ENCODE measurements at regions not wholly inside any gene's neighbourhood (a gene's known extent, or its start where the extent isn't known, plus 50 kb on each side); places are given as distances from the start of the nearest gene placed in this dataset.

DNA sequence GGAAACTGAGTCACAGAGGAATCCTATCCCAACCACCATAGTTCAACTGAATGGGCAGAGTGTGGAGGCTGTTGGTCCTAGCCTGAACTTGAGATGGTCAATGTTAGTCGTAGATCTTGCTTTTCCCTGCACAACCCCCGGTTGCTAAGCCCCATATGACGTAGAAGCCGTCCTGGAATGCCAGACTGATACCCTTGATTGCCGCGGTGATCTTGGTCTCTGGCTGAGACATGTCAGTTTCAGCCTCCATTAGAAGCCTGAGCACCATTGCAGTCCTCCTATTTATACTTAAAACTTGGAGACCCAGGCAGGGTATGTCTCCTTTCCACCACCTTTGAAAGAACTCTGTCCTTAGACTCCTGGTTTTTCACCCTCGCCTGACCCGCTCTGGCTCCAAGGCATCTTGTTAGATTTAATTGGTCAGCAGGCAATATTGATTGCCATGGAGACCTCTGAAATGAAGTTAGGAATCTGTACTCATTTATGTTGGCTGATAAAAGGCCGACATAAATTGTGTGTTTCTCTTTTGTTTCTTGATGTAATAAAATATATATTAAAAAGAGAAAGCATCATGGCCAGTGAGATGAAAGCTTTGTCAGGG lies 53.4 kb downstream of the RPLP1 start:
- Histone ChIP-seq H3K4me3 (ENCODE audit: low read length in 2 of 2) (no peak overlapping the region), H3K4me1 (ENCODE audit: control insufficient read depth, insufficient read depth, low read length) (no peaks in the 10 kb centered on the region), H3K9me3 (ENCODE audit: control insufficient read depth in 2 of 2, low read length in 2 of 2) (no peaks in the 10 kb centered on the region), H3K27ac (ENCODE audit: low read length) (no peak overlapping the region), H3K9ac (ENCODE audit: low read length in 2 of 2) (no peak overlapping the region), H3K27me3 (ENCODE audit: control insufficient read depth in 1 of 2, insufficient read depth in 2 of 2, low read length in 2 of 2) (no peaks in the 10 kb centered on the region), H3K36me3 (ENCODE audit: control insufficient read depth in 2 of 2, insufficient read depth in 2 of 2, low read length in 2 of 2) (no peaks in the 10 kb centered on the region)

- no peaks in the 10 kb centered on the region for H3K9me3 ChIP-seq (ENCODE audit: control insufficient read depth in 2 of 2, low read length in 2 of 2)
- H3K27me3 ChIP-seq (ENCODE audit: control insufficient read depth in 1 of 2, insufficient read depth in 2 of 2, low read length in 2 of 2), result no peaks in the 10 kb centered on the region
- H3K9ac ChIP-seq (ENCODE audit: low read length in 2 of 2), result no peak overlapping the region
- no peak overlapping the region for H3K27ac ChIP-seq (ENCODE audit: low read length)
- no peaks in the 10 kb centered on the region for H3K36me3 ChIP-seq (ENCODE audit: control insufficient read depth in 2 of 2, insufficient read depth in 2 of 2, low read length in 2 of 2)
- no peak overlapping the region for H3K4me3 ChIP-seq (ENCODE audit: low read length in 2 of 2)
- no peaks in the 10 kb centered on the region for H3K4me1 ChIP-seq (ENCODE audit: control insufficient read depth, insufficient read depth, low read length)
Observed at GRCh38 chr15:69508659-69509058, 56.0 kb downstream of the RPLP1 start.

- Histone ChIP-seq H3K9me3 (ENCODE audit: control insufficient read depth in 2 of 2, low read length in 2 of 2) (no peaks in the 10 kb centered on the region), H3K4me3 (ENCODE audit: low read length in 2 of 2) (no peak overlapping the region), H3K27ac (ENCODE audit: low read length) (no peak overlapping the region), H3K4me1 (ENCODE audit: control insufficient read depth, insufficient read depth, low read length) (no peaks in the 10 kb centered on the region), H3K9ac (ENCODE audit: low read length in 2 of 2) (no peak overlapping the region), H3K36me3 (ENCODE audit: control insufficient read depth in 2 of 2, insufficient read depth in 2 of 2, low read length in 2 of 2) (no peaks in the 10 kb centered on the region), H3K27me3 (ENCODE audit: control insufficient read depth in 1 of 2, insufficient read depth in 2 of 2, low read length in 2 of 2) (peaks cover 0 to under 1% of the 10 kb centered on the region in 2 donors)
Observed at GRCh38 chr15:69509131-69509530, 56.5 kb downstream of the RPLP1 start.

GRCh38 chr15:69510556-69510955 lies 57.9 kb downstream of the RPLP1 start:
- H3K4me3 ChIP-seq (ENCODE audit: low read length in 2 of 2), result no peak overlapping the region
- H3K36me3 ChIP-seq (ENCODE audit: control insufficient read depth in 2 of 2, insufficient read depth in 2 of 2, low read length in 2 of 2), result no peaks in the 10 kb centered on the region
- peaks cover 0 to 3% of the 10 kb centered on the region in 2 donors for H3K27me3 ChIP-seq (ENCODE audit: control insufficient read depth in 1 of 2, insufficient read depth in 2 of 2, low read length in 2 of 2)
- no peaks in the 10 kb centered on the region for H3K4me1 ChIP-seq (ENCODE audit: control insufficient read depth, insufficient read depth, low read length)
- H3K27ac ChIP-seq (ENCODE audit: low read length), result no peak overlapping the region
- H3K9me3 ChIP-seq (ENCODE audit: control insufficient read depth in 2 of 2, low read length in 2 of 2), result no peaks in the 10 kb centered on the region
- no peak overlapping the region for H3K9ac ChIP-seq (ENCODE audit: low read length in 2 of 2)

- H3K27me3 ChIP-seq (ENCODE audit: control insufficient read depth in 1 of 2, insufficient read depth in 2 of 2, low read length in 2 of 2), result peaks cover 0 to 3% of the 10 kb centered on the region in 2 donors
- H3K27ac ChIP-seq (ENCODE audit: low read length), result no peak overlapping the region
- no peaks in the 10 kb centered on the region for H3K36me3 ChIP-seq (ENCODE audit: control insufficient read depth in 2 of 2, insufficient read depth in 2 of 2, low read length in 2 of 2)
- H3K9ac ChIP-seq (ENCODE audit: low read length in 2 of 2), result no peak overlapping the region
- H3K4me1 ChIP-seq (ENCODE audit: control insufficient read depth, insufficient read depth, low read length), result no peaks in the 10 kb centered on the region
- no peak overlapping the region for H3K4me3 ChIP-seq (ENCODE audit: low read length in 2 of 2)
- no peaks in the 10 kb centered on the region for H3K9me3 ChIP-seq (ENCODE audit: control insufficient read depth in 2 of 2, low read length in 2 of 2)
Observed at GRCh38 chr15:69511015-69511414, 58.4 kb downstream of the RPLP1 start.

GRCh38 chr15:69511716-69512340 lies 59.2 kb downstream of the RPLP1 start:
- Histone ChIP-seq H3K4me3 (ENCODE audit: low read length in 2 of 2) (no peak overlapping the region), H3K27me3 (ENCODE audit: control insufficient read depth in 1 of 2, insufficient read depth in 2 of 2, low read length in 2 of 2) (peaks cover 0 to 3% of the 10 kb centered on the region in 2 donors), H3K4me1 (ENCODE audit: control insufficient read depth, insufficient read depth, low read length) (no peaks in the 10 kb centered on the region), H3K9ac (ENCODE audit: low read length in 2 of 2) (no peak overlapping the region), H3K27ac (ENCODE audit: low read length) (no peak overlapping the region), H3K36me3 (ENCODE audit: control insufficient read depth in 2 of 2, insufficient read depth in 2 of 2, low read length in 2 of 2) (no peaks in the 10 kb centered on the region), H3K9me3 (ENCODE audit: control insufficient read depth in 2 of 2, low read length in 2 of 2) (no peaks in the 10 kb centered on the region)

DNA sequence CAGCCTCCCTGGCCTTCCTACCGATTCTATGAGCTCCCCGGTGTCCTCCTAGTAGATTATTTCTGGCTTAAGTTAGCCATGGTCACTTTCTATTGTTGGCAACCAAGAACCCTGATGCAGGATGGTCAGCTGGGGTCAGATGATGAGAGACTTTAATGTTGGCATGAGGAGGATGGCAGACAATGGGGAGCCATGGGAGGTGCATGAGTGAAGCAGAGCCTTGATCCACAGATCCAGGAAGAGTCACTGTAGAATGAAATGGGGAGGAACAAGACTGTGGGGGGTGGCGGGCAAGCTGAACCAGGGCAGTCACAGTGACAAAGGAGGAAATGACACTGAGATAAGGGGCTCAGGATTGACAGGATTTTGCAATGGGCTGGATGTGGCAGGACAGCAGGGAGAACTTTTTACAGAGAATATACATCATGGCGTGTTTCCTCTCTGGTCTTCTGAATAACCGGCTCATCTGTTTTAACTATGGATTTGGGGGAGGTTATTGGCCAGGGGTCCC lies 60.9 kb downstream of the RPLP1 start:
- H3K36me3 ChIP-seq (ENCODE audit: control insufficient read depth in 2 of 2, insufficient read depth in 2 of 2, low read length in 2 of 2), result no peaks in the 10 kb centered on the region

DNA sequence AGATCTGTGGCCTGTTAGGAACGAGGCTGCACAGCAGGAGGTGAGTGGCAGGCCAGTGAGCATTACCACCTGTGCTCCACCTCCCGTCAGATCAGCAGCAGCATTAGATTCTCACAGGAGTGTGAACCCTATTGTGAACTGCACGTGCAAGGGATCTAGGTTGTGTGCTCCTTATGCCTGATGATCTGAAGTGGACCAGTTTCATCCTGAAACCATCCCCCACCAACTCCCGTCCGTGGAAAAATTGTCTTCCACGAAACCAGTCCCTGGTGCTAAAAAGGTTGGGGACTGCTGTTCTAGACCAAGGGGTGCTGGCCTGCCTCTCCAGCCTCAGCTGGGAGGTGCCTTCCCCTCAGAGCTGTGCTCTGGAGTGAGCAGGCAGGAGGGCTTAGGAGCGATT lies 61.4 kb downstream of the RPLP1 start:
- peaks cover 0 to 4% of the 10 kb centered on the region in 2 donors for H3K27me3 ChIP-seq (ENCODE audit: control insufficient read depth in 1 of 2, insufficient read depth in 2 of 2, low read length in 2 of 2)
- H3K9ac ChIP-seq (ENCODE audit: low read length in 2 of 2), result no peak overlapping the region
- no peaks in the 10 kb centered on the region for H3K4me1 ChIP-seq (ENCODE audit: control insufficient read depth, insufficient read depth, low read length)
- no peak overlapping the region for H3K27ac ChIP-seq (ENCODE audit: low read length)
- H3K36me3 ChIP-seq (ENCODE audit: control insufficient read depth in 2 of 2, insufficient read depth in 2 of 2, low read length in 2 of 2), result no peaks in the 10 kb centered on the region
- H3K4me3 ChIP-seq (ENCODE audit: low read length in 2 of 2), result no peak overlapping the region
- no peaks in the 10 kb centered on the region for H3K9me3 ChIP-seq (ENCODE audit: control insufficient read depth in 2 of 2, low read length in 2 of 2)

More for the DNA sequence above, 60.9 kb downstream of the RPLP1 start:
- Histone ChIP-seq H3K27me3 (ENCODE audit: control insufficient read depth in 1 of 2, insufficient read depth in 2 of 2, low read length in 2 of 2) (peaks cover 0 to 4% of the 10 kb centered on the region in 2 donors), H3K9me3 (ENCODE audit: control insufficient read depth in 2 of 2, low read length in 2 of 2) (no peaks in the 10 kb centered on the region), H3K9ac (ENCODE audit: low read length in 2 of 2) (no peak overlapping the region), H3K4me1 (ENCODE audit: control insufficient read depth, insufficient read depth, low read length) (no peaks in the 10 kb centered on the region), H3K4me3 (ENCODE audit: low read length in 2 of 2) (no peak overlapping the region), H3K27ac (ENCODE audit: low read length) (no peak overlapping the region)

DNA sequence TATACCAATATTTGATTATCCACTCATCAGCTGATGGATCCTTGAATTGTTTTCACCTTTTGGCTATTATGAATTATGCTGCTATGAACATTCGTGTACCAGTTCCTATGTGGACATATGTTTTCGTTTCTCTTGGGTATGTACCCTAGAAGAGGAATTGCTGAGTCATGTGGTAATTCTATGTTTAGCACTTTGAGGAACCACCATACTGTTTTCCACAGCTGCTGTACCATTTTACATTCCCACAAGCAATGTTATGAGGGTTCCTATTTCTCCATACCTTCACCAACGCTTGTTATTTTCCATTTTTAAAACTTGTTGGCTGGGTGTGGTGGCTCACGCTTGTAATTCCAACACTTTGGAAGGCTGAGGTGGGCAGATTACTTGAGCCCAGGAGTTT lies 62.9 kb downstream of the RPLP1 start:
- Histone ChIP-seq H3K27me3 (ENCODE audit: control insufficient read depth in 1 of 2, insufficient read depth in 2 of 2, low read length in 2 of 2) (peaks cover 0 to 4% of the 10 kb centered on the region in 2 donors), H3K9me3 (ENCODE audit: control insufficient read depth in 2 of 2, low read length in 2 of 2) (no peaks in the 10 kb centered on the region), H3K4me1 (ENCODE audit: control insufficient read depth, insufficient read depth, low read length) (no peaks in the 10 kb centered on the region), H3K9ac (ENCODE audit: low read length in 2 of 2) (no peak overlapping the region), H3K36me3 (ENCODE audit: control insufficient read depth in 2 of 2, insufficient read depth in 2 of 2, low read length in 2 of 2) (no peaks in the 10 kb centered on the region), H3K27ac (ENCODE audit: low read length) (no peak overlapping the region), H3K4me3 (ENCODE audit: low read length in 2 of 2) (no peak overlapping the region)

DNA sequence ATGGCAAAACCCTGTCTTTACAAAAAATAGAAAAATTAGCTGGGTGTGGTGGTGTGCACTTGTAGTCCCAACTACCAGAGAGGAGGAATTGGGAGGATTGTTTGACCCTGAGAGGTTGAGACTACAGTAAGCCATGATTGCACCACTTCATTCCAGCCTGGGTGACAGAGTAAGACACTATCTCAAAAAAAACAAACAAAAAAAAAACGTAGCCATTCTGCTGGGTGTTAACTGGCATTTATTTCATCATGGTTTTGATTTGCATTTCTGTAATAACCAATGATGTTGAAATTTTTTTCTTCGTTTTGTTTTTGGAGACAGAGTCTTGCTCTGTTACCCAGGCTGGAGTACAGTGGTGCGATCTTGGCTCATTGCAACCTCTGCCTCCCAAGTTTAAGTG lies 63.3 kb downstream of the RPLP1 start:
- peaks cover 0 to 4% of the 10 kb centered on the region in 2 donors for H3K27me3 ChIP-seq (ENCODE audit: control insufficient read depth in 1 of 2, insufficient read depth in 2 of 2, low read length in 2 of 2)

DNA sequence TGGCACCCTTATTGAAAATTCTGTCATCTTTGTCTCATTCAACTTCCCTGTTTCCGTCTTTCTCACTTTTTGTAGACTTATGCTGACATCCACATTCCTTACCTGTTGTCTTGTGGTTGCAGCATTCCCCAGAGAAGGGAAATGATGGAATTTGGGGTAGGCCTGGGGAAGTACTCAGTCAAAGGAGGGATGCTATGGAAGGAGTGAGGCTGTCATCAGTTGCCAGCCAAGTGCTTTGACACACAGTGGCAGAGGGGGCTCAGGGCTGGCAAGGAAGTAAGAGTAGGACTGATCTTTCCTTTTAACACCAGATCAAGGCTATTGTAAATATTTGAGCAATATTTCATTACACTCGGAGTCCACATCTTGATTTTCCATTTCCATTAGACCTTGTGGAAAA lies 64.4 kb downstream of the RPLP1 start:
- H3K4me1 ChIP-seq (ENCODE audit: control insufficient read depth, insufficient read depth, low read length), result no peaks in the 10 kb centered on the region
- H3K4me3 ChIP-seq (ENCODE audit: low read length in 2 of 2), result no peak overlapping the region
- no peaks in the 10 kb centered on the region for H3K9me3 ChIP-seq (ENCODE audit: control insufficient read depth in 2 of 2, low read length in 2 of 2)
- no peaks in the 10 kb centered on the region for H3K36me3 ChIP-seq (ENCODE audit: control insufficient read depth in 2 of 2, insufficient read depth in 2 of 2, low read length in 2 of 2)
- no peak overlapping the region for H3K9ac ChIP-seq (ENCODE audit: low read length in 2 of 2)
- H3K27ac ChIP-seq (ENCODE audit: low read length), result no peak overlapping the region
- peaks cover 0 to 4% of the 10 kb centered on the region in 2 donors for H3K27me3 ChIP-seq (ENCODE audit: control insufficient read depth in 1 of 2, insufficient read depth in 2 of 2, low read length in 2 of 2)

More for the DNA sequence above, 63.3 kb downstream of the RPLP1 start:
- Histone ChIP-seq H3K9ac (ENCODE audit: low read length in 2 of 2) (no peak overlapping the region), H3K27ac (ENCODE audit: low read length) (no peak overlapping the region), H3K36me3 (ENCODE audit: control insufficient read depth in 2 of 2, insufficient read depth in 2 of 2, low read length in 2 of 2) (no peaks in the 10 kb centered on the region), H3K9me3 (ENCODE audit: control insufficient read depth in 2 of 2, low read length in 2 of 2) (no peaks in the 10 kb centered on the region), H3K4me3 (ENCODE audit: low read length in 2 of 2) (no peak overlapping the region), H3K4me1 (ENCODE audit: control insufficient read depth, insufficient read depth, low read length) (no peaks in the 10 kb centered on the region)

All from stomach smooth muscle (tissue), 2 donors.